ENCODE measurements at regions not wholly inside any gene's neighbourhood (a gene's known extent, or its start where the extent isn't known, plus 50 kb on each side); places are given as distances from the start of the nearest gene placed in this dataset.

GRCh38 chr2:128632501-128632800, 313.8 kb upstream of the HS6ST1 start:
- H3K4me3 ChIP-seq (ENCODE audit: low read length), result no peak overlapping the region
- H3K36me3 ChIP-seq (ENCODE audit: low read depth, low read length), result no peaks in the 10 kb centered on the region
- DNase-seq (no peak), ATAC-seq (no peak)
- H3K27ac ChIP-seq (ENCODE audit: low read length), result no peak overlapping the region
- no peaks in the 10 kb centered on the region for H3K4me1 ChIP-seq (ENCODE audit: insufficient read depth, low read length)
- H4K20me1 ChIP-seq (ENCODE audit: low read length), result no peaks in the 10 kb centered on the region
- no TSS peak for BruUV-seq (replicated peaks)
- intact Hi-C loops (cut with micrococcal nuclease), result no loop called here
- peaks cover 68% of the 10 kb centered on the region for H3K27me3 ChIP-seq (ENCODE audit: low read length)
- TF ChIP-seq, protein P1, sequence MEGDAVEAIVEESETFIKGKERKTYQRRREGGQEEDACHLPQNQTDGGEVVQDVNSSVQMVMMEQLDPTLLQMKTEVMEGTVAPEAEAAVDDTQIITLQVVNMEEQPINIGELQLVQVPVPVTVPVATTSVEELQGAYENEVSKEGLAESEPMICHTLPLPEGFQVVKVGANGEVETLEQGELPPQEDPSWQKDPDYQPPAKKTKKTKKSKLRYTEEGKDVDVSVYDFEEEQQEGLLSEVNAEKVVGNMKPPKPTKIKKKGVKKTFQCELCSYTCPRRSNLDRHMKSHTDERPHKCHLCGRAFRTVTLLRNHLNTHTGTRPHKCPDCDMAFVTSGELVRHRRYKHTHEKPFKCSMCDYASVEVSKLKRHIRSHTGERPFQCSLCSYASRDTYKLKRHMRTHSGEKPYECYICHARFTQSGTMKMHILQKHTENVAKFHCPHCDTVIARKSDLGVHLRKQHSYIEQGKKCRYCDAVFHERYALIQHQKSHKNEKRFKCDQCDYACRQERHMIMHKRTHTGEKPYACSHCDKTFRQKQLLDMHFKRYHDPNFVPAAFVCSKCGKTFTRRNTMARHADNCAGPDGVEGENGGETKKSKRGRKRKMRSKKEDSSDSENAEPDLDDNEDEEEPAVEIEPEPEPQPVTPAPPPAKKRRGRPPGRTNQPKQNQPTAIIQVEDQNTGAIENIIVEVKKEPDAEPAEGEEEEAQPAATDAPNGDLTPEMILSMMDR (conservative IDR thresholded peaks at IDR 0.05; ENCODE audit: low read depth, low read length), result no peak
- TF ChIP-seq EZH2 (IDR thresholded peaks at IDR 0.05; ENCODE audit: low read length, unreplicated experiment) (no peak), EZH2phosphoT487 (IDR thresholded peaks at IDR 0.05; ENCODE audit: borderline replicate concordance, low read length) (no peak)
- no peak overlapping the region for H3K4me2 ChIP-seq (ENCODE audit: low read length)
- H2AFZ ChIP-seq (ENCODE audit: low read length), result no peak overlapping the region
- CTCF ChIA-PET, result no interaction called here
- no peaks in the 10 kb centered on the region for H3K9me3 ChIP-seq (ENCODE audit: low read length)
- POLR2A ChIA-PET (ENCODE audit: unreplicated experiment), result no interaction called here
- H3F3A ChIP-seq (ENCODE audit: low read length, unreplicated experiment), result no peaks in the 10 kb centered on the region
- H3K79me2 ChIP-seq (ENCODE audit: low read length), result no peaks in the 10 kb centered on the region
- H3K9me2 ChIP-seq (replicated peaks; ENCODE audit: low read length), result no peaks in the 10 kb centered on the region
- no peak overlapping the region for H3K9ac ChIP-seq (ENCODE audit: low read length)

DNA sequence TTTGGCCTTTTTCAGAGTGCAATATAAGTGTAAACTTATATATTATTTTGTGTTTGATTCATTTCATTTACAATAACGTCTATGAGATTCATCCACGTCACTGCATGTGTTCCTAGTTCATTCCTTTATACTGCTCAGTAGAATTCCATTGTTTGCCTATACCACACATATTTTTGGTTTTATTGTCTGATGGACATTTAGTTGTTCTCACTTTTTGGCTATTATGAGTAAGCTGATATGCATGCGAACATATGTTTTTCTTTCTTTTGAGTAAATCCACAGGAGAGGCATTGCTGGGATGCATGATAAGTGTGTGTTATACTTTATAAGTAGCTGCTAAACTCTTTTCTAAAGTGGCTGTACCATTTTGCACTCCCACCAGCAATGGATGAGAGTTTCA, 314.8 kb upstream of the HS6ST1 start:
- peaks cover 67% of the 10 kb centered on the region for H3K27me3 ChIP-seq (ENCODE audit: low read length)
- no peaks in the 10 kb centered on the region for H4K20me1 ChIP-seq (ENCODE audit: low read length)
- DNase-seq (no peak), ATAC-seq (no peak)
- no peak overlapping the region for H2AFZ ChIP-seq (ENCODE audit: low read length)
- no peak overlapping the region for H3K9ac ChIP-seq (ENCODE audit: low read length)
- no peaks in the 10 kb centered on the region for H3F3A ChIP-seq (ENCODE audit: low read length, unreplicated experiment)
- CTCF ChIA-PET, result no interaction called here
- H3K4me1 ChIP-seq (ENCODE audit: insufficient read depth, low read length), result no peaks in the 10 kb centered on the region
- no peaks in the 10 kb centered on the region for H3K9me2 ChIP-seq (replicated peaks; ENCODE audit: low read length)
- H3K9me3 ChIP-seq (ENCODE audit: low read length), result no peaks in the 10 kb centered on the region
- H3K27ac ChIP-seq (ENCODE audit: low read length), result no peak overlapping the region
- no peak overlapping the region for H3K4me3 ChIP-seq (ENCODE audit: low read length)
- TF ChIP-seq, protein P1 (conservative IDR thresholded peaks at IDR 0.05; ENCODE audit: low read depth, low read length), result no peak
- TF ChIP-seq EZH2 (IDR thresholded peaks at IDR 0.05; ENCODE audit: low read length, unreplicated experiment), result no peak
- TF ChIP-seq EZH2phosphoT487 (IDR thresholded peaks at IDR 0.05; ENCODE audit: borderline replicate concordance, low read length), result no peak
- POLR2A ChIA-PET (ENCODE audit: unreplicated experiment), result no interaction called here
- no peaks in the 10 kb centered on the region for H3K36me3 ChIP-seq (ENCODE audit: low read depth, low read length)
- intact Hi-C loops (cut with micrococcal nuclease), result no loop called here
- no peak overlapping the region for H3K4me2 ChIP-seq (ENCODE audit: low read length)
- H3K79me2 ChIP-seq (ENCODE audit: low read length), result no peaks in the 10 kb centered on the region
- no TSS peak for BruUV-seq (replicated peaks)

DNA sequence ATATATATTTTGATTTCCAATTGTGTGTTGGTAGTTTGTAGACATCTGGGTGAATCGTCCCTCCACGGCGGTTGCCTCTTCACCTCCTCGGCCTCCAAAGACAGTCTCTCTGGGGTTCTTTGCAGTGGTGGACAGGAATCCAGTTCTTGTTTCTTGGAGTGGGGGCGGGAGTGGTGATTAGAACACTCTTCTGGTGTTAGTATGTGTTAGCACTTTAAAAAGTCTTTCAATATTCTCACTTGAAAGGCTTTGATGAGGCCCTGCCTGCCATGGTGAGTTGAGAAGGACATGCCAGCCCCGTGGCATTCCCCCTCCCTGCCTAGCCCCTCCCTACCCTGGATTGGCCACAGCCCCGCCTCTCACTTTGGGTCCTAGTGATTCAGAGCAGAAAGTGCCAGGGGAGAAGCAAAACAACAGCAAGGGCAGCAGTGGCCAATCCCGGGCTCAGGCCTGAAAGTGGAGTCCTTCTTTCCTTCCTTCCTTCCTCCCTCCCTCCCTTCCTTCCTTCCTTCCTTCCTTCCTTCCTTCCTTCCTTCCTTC, 316.8 kb upstream of the HS6ST1 start:
- ATAC-seq (no peak), DNase-seq (no peak)
- Histone ChIP-seq H3K9me2 (replicated peaks; ENCODE audit: low read length) (no peaks in the 10 kb centered on the region), H3K36me3 (ENCODE audit: low read depth, low read length) (no peaks in the 10 kb centered on the region), H2AFZ (ENCODE audit: low read length) (no peak overlapping the region), H3K27me3 (ENCODE audit: low read length) (peaks cover 61% of the 10 kb centered on the region), H3K9me3 (ENCODE audit: low read length) (no peaks in the 10 kb centered on the region), H3K4me2 (ENCODE audit: low read length) (no peak overlapping the region), H3K79me2 (ENCODE audit: low read length) (no peaks in the 10 kb centered on the region), H3K4me1 (ENCODE audit: insufficient read depth, low read length) (no peaks in the 10 kb centered on the region), H3F3A (ENCODE audit: low read length, unreplicated experiment) (no peaks in the 10 kb centered on the region), H3K27ac (ENCODE audit: low read length) (no peak overlapping the region), H3K9ac (ENCODE audit: low read length) (no peak overlapping the region), H3K4me3 (ENCODE audit: low read length) (no peak overlapping the region), H4K20me1 (ENCODE audit: low read length) (no peaks in the 10 kb centered on the region)
- no TSS peak for BruUV-seq (replicated peaks)
- TF ChIP-seq, protein P1 (conservative IDR thresholded peaks at IDR 0.05; ENCODE audit: low read depth, low read length), result no peak
- TF ChIP-seq EZH2phosphoT487 (IDR thresholded peaks at IDR 0.05; ENCODE audit: borderline replicate concordance, low read length) (no peak), EZH2 (IDR thresholded peaks at IDR 0.05; ENCODE audit: low read length, unreplicated experiment) (no peak)
- ChIA-PET POLR2A (ENCODE audit: unreplicated experiment) (no interaction called here), CTCF (no interaction called here)
- intact Hi-C loops (cut with micrococcal nuclease), result no loop called here
